ENCODE measurements at regions not wholly inside any gene's neighbourhood (a gene's known extent, or its start where the extent isn't known, plus 50 kb on each side); places are given as distances from the start of the nearest gene placed in this dataset.
"Not testable (repeated sequence)": the region's sequence is repeated elsewhere in the genome, so short reads cannot be mapped to it uniquely, and the experiment has no call there.

DNA sequence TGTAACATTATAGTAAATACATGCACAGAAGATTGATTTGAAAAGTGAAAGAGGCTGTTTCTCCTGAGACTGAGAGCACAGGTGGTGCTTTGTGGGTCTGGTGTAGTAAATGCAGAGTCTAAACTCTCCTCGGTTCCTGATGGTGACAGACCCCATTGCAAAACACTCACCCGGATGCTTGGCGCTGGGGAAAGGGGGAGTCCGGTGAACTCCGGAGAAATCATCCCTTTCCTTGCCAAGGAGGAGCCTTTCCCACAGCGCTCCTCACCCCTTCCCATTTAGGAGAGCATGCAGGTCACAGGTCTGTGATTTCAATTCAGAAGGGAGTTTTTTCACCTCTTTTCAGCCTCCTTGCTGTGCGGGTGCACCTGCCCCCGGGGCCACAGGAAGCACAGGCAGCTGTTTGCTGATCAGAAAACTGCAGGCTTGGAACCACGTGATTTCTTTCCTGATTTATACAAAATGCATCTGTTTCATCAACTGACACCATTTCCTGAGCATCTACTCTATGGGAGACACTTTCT lies 75.6 kb upstream of the LYZL2 start:
- no peak overlapping the region for H3K4me3 ChIP-seq (ENCODE audit: low read depth, low read length)
- TF ChIP-seq, protein P1, sequence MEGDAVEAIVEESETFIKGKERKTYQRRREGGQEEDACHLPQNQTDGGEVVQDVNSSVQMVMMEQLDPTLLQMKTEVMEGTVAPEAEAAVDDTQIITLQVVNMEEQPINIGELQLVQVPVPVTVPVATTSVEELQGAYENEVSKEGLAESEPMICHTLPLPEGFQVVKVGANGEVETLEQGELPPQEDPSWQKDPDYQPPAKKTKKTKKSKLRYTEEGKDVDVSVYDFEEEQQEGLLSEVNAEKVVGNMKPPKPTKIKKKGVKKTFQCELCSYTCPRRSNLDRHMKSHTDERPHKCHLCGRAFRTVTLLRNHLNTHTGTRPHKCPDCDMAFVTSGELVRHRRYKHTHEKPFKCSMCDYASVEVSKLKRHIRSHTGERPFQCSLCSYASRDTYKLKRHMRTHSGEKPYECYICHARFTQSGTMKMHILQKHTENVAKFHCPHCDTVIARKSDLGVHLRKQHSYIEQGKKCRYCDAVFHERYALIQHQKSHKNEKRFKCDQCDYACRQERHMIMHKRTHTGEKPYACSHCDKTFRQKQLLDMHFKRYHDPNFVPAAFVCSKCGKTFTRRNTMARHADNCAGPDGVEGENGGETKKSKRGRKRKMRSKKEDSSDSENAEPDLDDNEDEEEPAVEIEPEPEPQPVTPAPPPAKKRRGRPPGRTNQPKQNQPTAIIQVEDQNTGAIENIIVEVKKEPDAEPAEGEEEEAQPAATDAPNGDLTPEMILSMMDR (IDR thresholded peaks at IDR 0.05; ENCODE audit: insufficient read depth, low read length) = no peak
- DNase-seq (ENCODE audit: low read depth) = no peak

DNA sequence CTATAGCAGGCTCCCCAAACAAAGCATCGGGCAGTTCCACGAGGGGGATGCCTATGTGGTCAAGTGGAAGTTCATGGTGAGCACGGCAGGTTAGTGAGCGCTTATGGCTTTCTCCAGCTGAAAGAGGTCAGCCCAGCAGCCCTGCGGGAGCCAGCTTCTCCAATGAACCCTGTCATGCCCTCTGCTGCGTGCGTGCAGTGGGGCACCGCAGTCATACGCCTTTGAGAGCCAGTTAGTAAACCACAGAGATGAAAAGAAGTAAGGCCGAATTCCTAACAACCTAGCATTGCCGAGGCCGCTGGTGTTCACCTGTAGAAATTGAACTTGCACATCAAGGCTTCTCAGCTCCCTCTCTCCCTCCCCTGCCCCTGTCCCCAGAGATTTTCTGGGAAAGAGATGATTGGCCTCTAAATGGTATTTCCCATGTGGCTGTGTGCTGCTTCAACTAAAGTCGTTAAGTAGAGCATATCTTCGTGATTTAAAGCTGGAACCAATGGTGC lies 75.1 kb upstream of the LYZL2 start:
- DNase-seq (ENCODE audit: low read depth); H3K4me3 ChIP-seq (ENCODE audit: low read depth, low read length): not testable (repeated sequence)

DNA sequence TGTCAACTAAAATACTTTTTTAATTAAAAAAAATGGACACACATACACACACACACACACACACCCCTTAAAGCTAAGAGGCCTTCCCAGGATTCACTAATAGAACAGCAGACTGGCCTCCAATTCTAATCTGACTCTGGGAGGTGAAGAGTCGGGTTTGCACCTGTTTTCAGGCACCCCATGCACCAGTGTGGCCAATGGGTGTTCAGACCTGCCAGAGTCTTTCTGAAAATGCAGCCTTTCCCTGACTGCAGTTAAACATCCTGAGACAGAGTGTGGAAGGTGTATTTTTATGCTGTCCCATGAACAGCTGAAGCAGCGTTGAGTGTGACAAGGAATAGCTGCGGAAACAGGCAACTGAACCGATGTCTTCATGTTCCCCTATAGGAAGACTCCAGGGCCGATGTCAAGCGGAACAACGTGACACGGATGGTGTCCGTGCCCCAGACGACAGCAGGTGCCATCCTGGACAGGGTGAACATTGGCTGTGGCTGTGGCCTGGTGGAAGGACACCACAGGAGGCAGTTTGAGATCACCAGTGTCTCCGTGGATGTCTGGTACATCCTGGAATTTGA lies 74.6 kb upstream of the LYZL2 start:
- H3K4me3 ChIP-seq (ENCODE audit: low read depth, low read length) = no peak overlapping the region
- no peak for DNase-seq (ENCODE audit: low read depth)
- TF ChIP-seq, protein P1 (IDR thresholded peaks at IDR 0.05; ENCODE audit: insufficient read depth, low read length) = no peak

DNA sequence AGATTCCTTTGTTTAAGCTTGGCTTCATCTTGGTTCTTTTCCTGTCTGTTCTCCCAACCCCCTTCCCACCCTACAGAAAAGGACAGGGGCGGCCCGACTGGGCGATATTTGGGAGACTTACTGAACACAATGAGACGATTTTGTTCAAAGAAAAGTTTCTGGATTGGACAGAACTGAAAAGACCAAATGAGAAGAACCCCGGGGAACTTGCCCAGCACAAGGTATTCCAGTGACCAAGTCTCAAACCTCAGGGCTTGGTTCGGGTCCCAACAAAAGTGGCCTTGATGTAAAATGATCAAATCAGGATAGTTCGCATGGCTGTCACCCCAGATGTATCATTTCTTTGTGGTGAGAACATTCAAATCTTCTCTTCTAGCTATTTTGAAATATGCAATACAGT lies 73.9 kb upstream of the LYZL2 start:
- DNase-seq (ENCODE audit: low read depth); H3K4me3 ChIP-seq (ENCODE audit: low read depth, low read length): not testable (repeated sequence)

DNA sequence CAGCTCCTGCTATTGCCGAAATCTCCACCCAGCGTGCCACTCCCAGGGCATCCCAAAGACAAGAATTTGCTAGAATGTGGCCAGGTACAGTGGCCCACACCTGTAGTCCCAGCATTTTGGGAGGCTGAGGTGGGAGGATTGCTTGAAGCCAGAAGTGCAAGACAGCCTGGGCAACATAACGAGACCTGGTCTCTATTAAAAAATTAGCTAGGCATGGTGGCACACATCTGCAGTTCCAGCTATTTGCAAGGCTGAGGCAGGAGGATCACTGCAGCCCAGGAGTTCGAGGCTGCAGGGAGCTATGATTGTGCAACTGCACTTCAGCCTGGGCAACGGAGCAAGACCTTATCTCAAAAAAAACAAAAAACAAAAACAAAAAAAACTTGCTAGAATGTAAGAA lies 73.3 kb upstream of the LYZL2 start:
- no peak overlapping the region for H3K4me3 ChIP-seq (ENCODE audit: low read depth, low read length)
- TF ChIP-seq, protein P1 (IDR thresholded peaks at IDR 0.05; ENCODE audit: insufficient read depth, low read length) = no peak
- DNase-seq (ENCODE audit: low read depth) = no peak

DNA sequence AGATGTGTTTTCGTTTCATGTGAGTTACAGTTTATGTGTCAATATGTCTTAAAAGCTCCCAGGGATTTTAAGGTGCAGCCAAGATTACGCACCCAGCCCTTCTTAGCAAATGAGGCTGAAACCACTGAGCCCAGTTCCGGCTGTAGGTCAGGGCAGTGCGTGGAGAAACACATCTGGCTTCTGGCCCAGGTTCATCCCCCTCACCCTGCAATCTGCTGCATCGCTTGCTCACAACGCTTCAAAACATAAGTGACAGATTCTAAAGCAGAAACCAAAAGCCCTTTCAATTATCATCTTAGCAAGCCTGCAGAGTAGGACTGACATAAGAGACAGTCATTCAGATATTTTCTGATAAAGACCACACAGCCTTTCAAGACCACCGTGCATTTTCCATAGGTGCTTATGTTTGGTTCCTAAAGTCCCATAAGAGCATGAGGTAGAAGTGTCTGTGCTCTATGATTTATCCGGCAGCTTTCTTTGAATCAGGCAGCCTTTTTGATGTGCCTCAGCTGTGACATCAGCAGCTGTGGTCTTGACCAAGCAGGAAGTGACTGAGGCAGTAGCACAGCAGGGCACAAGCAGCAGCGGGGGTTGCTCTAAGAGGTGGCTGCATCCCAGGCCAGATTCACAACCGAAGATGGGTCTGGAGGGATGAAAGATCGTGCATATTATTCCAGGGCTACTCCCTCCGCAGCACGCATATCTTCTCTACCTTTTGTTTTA lies 72.1 kb upstream of the LYZL2 start:
- TF ChIP-seq, protein P1 (IDR thresholded peaks at IDR 0.05; ENCODE audit: insufficient read depth, low read length) = no peak
- H3K4me3 ChIP-seq (ENCODE audit: low read depth, low read length) = no peak overlapping the region
- peak; percentile 39 for DNase-seq (ENCODE audit: low read depth)

DNA sequence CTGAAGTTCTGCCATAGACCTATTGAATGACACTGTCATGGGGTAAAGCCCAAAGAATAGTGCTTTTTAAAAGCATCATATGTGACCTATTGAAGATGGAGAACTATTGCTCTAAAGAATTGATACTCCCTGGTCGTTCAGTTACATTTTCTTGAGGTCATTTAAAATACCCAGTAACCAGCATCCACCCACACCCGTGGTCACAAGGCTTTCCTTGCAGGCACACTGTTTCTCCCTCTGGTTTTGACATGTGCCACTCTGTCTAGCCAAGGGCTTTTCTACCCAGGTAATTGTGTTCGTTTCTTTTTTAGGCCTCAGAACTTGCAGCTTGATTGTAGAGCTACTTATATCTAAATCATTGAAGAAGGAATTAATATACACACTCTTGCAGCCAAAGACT lies 68.3 kb upstream of the LYZL2 start:
- H3K4me3 ChIP-seq (ENCODE audit: low read depth, low read length) = no peak overlapping the region
- TF ChIP-seq, protein P1 (IDR thresholded peaks at IDR 0.05; ENCODE audit: insufficient read depth, low read length) = no peak
- no peak for DNase-seq (ENCODE audit: low read depth)

DNA sequence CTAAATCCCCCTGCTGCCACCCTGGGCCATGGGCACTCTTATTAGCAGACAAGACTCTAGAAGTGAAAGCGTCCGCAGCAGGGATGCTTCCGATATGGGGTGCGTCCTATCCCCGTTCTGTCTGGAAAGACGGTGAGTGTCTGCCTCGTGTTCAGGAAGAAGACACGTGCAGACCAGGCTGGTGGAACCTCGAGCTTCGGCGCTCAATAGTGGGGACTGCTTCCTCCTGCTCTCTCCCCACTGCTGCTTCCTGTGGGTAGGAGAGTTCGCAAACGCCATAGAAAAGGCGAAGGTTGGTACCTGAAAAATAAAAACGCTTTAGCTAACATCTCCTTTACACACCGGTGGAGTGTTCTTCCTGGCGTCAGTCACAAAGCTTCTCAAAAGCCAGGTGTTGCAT lies 67.7 kb upstream of the LYZL2 start:
- DNase-seq (ENCODE audit: low read depth); H3K4me3 ChIP-seq (ENCODE audit: low read depth, low read length): not testable (repeated sequence)

DNA sequence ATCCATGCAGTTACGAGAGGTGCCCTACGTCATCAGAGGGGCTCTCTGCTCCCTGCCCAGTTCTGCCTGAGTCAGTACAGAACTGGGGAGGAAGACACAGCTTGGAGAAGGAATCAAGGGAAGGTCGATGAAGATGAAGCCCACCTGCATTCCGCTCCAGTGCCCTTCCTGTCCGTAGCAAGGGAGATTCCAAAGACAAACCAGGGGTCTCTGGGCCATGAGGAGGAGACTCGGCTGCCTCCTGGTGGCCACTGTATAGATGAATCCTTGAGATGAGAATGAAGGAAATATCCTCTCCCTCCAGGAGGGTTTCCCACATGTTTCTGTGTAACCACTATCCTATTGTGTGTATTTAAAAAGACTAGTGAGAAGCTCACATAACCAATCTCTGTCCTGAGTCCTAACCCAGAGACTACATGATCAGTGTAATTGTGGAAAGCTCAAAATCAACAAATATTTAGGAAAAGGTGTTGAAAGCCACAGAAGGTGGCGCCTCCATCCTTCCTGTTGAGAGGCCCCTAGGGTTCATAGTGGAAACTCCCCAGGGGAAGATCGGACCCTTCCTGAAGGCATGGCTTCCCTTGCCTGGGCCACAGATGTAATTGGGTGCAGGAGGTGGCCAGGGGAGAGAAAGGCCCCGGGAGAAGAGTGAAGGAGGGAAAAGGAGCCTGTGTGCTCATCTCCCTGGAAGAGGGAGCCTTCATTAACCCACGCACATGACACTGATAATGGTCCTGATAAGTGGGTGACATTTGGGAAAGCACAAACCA lies 67.0 kb upstream of the LYZL2 start:
- DNase-seq (ENCODE audit: low read depth); H3K4me3 ChIP-seq (ENCODE audit: low read depth, low read length): not testable (repeated sequence)

DNA sequence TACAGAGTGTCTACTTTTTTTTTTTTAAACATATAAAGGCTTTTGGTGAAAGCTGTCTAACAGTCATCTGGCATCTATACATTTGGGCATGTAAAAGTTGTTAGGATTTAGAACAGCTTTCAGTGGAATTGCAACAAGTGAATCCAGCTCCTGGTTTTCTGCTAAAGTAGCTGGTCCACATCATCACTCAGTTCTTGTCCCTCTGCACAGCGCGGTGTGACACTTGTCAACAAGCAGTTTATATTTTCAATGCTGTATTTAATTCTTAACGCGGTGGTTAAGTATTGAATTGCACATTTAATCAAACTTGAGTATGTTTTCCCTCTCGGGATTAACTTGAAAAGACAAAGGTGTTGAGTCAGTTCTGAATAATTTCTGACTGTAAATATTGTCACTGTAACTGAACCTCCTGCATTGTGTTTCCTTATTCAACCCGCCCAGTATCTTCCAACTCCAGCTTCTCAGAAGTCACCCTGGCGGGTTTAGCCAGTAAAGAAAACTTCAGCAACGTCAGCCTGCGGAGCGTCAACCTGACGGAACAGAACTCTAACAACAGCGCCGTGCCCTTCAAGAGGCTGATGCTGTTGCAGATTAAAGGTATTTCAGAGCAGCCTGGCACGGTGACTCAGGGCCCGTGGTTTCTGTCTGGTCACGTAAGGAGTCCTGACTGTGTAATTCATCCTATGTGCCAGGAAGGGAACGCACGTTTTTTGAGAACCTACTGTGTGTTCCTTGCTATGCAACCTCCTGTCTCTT lies 66.1 kb upstream of the LYZL2 start:
- DNase-seq (ENCODE audit: low read depth) = peak; percentile 53
- H3K4me3 ChIP-seq (ENCODE audit: low read depth, low read length) = not testable (repeated sequence)
